ENCODE measurements at regions not wholly inside any gene's neighbourhood (a gene's known extent, or its start where the extent isn't known, plus 50 kb on each side); places are given as distances from the start of the nearest gene placed in this dataset.

DNA sequence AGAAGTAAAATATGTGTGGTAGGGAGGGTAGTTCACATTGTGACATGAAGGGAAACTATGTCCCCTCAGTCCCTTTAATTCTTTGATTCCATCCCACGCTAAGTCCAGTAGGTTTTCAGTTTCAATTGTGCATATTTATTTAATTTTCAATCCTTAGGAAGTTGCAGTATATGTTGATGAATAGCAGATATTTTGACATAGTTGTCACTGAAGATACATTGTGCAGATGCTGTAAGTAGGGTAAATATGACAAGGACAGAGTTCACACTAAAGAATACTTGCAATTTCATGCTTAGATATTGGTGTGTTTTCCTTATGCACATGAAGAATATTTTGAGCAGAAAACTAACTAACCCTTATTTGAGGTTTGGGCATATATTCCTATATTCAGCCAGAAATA, 595.4 kb upstream of the MIR17HG start:
- Histone ChIP-seq H3K9me3 (ENCODE audit: insufficient read depth, low read length) (no peaks in the 10 kb centered on the region), H3K4me2 (ENCODE audit: low read depth, low read length, poor library complexity, severe bottlenecking) (no peak overlapping the region), H3K36me3 (ENCODE audit: low read length) (no peaks in the 10 kb centered on the region), H3F3A (ENCODE audit: insufficient read depth) (no peaks in the 10 kb centered on the region), H3K27ac (ENCODE audit: low read depth, low read length) (no peak overlapping the region), H4K20me1 (ENCODE audit: low read depth, low read length) (no peaks in the 10 kb centered on the region), H3K9ac (ENCODE audit: low read length) (no peak overlapping the region), H3K79me2 (ENCODE audit: insufficient read depth, low read length) (no peaks in the 10 kb centered on the region), H3K27me3 (ENCODE audit: low read length) (no peaks in the 10 kb centered on the region), H3K4me3 (ENCODE audit: insufficient read depth, low read length, poor library complexity, severe bottlenecking) (no peak overlapping the region), H3K9me2 (replicated peaks; ENCODE audit: insufficient read depth, low read length) (0 out of 2 replicates have a peak, but pooled peaks cover 3% of the 10 kb centered on the region), H2AFZ (ENCODE audit: low read depth, low read length, severe bottlenecking) (no peak overlapping the region)
- TF ChIP-seq, protein P1, sequence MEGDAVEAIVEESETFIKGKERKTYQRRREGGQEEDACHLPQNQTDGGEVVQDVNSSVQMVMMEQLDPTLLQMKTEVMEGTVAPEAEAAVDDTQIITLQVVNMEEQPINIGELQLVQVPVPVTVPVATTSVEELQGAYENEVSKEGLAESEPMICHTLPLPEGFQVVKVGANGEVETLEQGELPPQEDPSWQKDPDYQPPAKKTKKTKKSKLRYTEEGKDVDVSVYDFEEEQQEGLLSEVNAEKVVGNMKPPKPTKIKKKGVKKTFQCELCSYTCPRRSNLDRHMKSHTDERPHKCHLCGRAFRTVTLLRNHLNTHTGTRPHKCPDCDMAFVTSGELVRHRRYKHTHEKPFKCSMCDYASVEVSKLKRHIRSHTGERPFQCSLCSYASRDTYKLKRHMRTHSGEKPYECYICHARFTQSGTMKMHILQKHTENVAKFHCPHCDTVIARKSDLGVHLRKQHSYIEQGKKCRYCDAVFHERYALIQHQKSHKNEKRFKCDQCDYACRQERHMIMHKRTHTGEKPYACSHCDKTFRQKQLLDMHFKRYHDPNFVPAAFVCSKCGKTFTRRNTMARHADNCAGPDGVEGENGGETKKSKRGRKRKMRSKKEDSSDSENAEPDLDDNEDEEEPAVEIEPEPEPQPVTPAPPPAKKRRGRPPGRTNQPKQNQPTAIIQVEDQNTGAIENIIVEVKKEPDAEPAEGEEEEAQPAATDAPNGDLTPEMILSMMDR (IDR thresholded peaks at IDR 0.05; ENCODE audit: insufficient read depth, low read length, poor library complexity, severe bottlenecking), result no peak
- TF ChIP-seq EZH2phosphoT487 (conservative IDR thresholded peaks at IDR 0.05; ENCODE audit: low read length), result no peak

DNA sequence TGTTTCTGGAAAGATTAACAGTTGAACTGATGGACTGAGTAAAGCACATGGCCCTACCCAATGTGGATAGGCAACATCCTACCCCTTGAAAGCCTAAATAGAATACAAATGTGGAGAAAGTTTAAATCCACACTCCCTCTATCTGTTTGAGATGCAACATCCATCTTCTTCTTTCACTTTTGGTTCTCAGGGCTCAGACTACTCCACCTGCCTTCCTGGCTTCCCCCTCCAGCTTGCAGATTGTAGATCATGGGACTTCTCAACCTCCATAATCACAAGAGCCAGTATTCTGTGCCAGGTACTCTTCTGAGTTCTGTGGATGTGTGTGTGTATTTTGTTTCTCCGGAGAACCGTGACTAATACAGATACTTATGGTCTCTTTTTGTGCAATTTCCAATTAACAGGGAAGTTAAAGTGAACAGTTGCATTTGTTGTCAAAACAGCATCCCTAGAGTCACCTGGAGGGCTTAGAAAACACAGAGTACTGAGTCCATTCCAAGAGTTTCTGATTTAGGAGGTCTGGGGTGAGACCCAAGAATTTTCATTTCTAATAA, 590.3 kb upstream of the MIR17HG start:
- H3K27me3 ChIP-seq (ENCODE audit: low read length), result no peaks in the 10 kb centered on the region
- no peak overlapping the region for H3K9ac ChIP-seq (ENCODE audit: low read length)
- no peak overlapping the region for H3K27ac ChIP-seq (ENCODE audit: low read depth, low read length)
- no peak overlapping the region for H3K4me2 ChIP-seq (ENCODE audit: low read depth, low read length, poor library complexity, severe bottlenecking)
- no peaks in the 10 kb centered on the region for H4K20me1 ChIP-seq (ENCODE audit: low read depth, low read length)
- H3K36me3 ChIP-seq (ENCODE audit: low read length), result no peaks in the 10 kb centered on the region
- H3K79me2 ChIP-seq (ENCODE audit: insufficient read depth, low read length), result no peaks in the 10 kb centered on the region
- H3K4me3 ChIP-seq (ENCODE audit: insufficient read depth, low read length, poor library complexity, severe bottlenecking), result no peak overlapping the region
- no peaks in the 10 kb centered on the region for H3K9me3 ChIP-seq (ENCODE audit: insufficient read depth, low read length)
- H3F3A ChIP-seq (ENCODE audit: insufficient read depth), result no peaks in the 10 kb centered on the region
- 0 out of 2 replicates have a peak, but pooled peaks cover 3% of the 10 kb centered on the region for H3K9me2 ChIP-seq (replicated peaks; ENCODE audit: insufficient read depth, low read length)
- no peak overlapping the region for H2AFZ ChIP-seq (ENCODE audit: low read depth, low read length, severe bottlenecking)
- TF ChIP-seq, protein P1 (IDR thresholded peaks at IDR 0.05; ENCODE audit: insufficient read depth, low read length, poor library complexity, severe bottlenecking), result no peak
- no peak for TF ChIP-seq EZH2phosphoT487 (conservative IDR thresholded peaks at IDR 0.05; ENCODE audit: low read length)

DNA sequence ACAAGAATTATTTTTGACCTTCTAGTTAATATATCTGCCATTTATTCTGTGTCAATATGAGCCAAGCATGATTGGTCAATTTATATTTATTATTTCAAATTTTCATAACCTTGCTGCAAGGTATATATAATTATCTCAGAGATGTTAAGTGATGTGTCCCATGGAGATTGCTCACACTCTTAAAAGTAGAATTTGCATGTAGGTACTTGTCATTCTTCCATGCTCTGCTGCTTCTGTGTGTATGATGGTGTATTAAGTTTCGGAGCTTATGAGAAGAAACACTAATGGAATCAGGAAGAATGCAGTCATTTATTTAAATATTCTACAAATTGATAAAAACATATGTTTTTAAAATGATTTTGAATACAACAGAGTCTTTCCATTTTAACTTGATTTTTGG, 586.8 kb upstream of the MIR17HG start:
- Histone ChIP-seq H3K4me3 (ENCODE audit: insufficient read depth, low read length, poor library complexity, severe bottlenecking) (no peak overlapping the region), H3K9me2 (replicated peaks; ENCODE audit: insufficient read depth, low read length) (0 out of 2 replicates have a peak, but pooled peaks cover 3% of the 10 kb centered on the region), H3K9ac (ENCODE audit: low read length) (no peak overlapping the region), H3K79me2 (ENCODE audit: insufficient read depth, low read length) (no peaks in the 10 kb centered on the region), H2AFZ (ENCODE audit: low read depth, low read length, severe bottlenecking) (no peak overlapping the region), H3F3A (ENCODE audit: insufficient read depth) (no peaks in the 10 kb centered on the region), H3K9me3 (ENCODE audit: insufficient read depth, low read length) (no peaks in the 10 kb centered on the region), H3K4me2 (ENCODE audit: low read depth, low read length, poor library complexity, severe bottlenecking) (no peak overlapping the region), H3K36me3 (ENCODE audit: low read length) (no peaks in the 10 kb centered on the region), H3K27me3 (ENCODE audit: low read length) (no peaks in the 10 kb centered on the region), H4K20me1 (ENCODE audit: low read depth, low read length) (no peaks in the 10 kb centered on the region), H3K27ac (ENCODE audit: low read depth, low read length) (no peak overlapping the region)
- TF ChIP-seq EZH2phosphoT487 (conservative IDR thresholded peaks at IDR 0.05; ENCODE audit: low read length), result no peak
- TF ChIP-seq, protein P1 (IDR thresholded peaks at IDR 0.05; ENCODE audit: insufficient read depth, low read length, poor library complexity, severe bottlenecking), result no peak
